ENCODE measurements at regions not wholly inside any gene's neighbourhood (a gene's known extent, or its start where the extent isn't known, plus 50 kb on each side); places are given as distances from the start of the nearest gene placed in this dataset.

DNA sequence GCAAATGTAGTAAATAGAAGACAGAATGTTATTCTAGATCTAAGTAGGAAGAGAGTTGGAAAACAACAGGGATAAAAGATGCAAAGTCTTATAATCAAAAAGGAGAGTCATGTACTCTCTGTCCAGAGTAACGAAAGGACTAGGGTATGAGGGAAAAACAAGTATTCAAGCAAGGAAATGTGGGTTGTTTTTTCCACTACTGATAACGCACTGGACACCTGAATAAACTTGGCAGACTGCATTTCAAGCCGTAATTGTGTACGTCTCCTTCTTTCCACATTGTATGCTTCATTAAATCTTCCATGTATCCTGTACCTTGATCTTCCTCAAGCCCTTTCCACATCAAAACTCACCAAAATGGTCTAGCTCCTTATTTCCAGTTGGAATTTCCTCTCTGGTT lies 420.6 kb downstream of the ZEB2 start:
- TF ChIP-seq ZNF274 (IDR thresholded peaks at IDR 0.05; ENCODE audit: low read depth, low read length) (no peak), YY1 (IDR thresholded peaks at IDR 0.05; ENCODE audit: insufficient read depth, insufficient read length) (no peak)

Data from NT2/D1 (cell line).